ENCODE measurements at regions not wholly inside any gene's neighbourhood (a gene's known extent, or its start where the extent isn't known, plus 50 kb on each side); places are given as distances from the start of the nearest gene placed in this dataset.

DNA sequence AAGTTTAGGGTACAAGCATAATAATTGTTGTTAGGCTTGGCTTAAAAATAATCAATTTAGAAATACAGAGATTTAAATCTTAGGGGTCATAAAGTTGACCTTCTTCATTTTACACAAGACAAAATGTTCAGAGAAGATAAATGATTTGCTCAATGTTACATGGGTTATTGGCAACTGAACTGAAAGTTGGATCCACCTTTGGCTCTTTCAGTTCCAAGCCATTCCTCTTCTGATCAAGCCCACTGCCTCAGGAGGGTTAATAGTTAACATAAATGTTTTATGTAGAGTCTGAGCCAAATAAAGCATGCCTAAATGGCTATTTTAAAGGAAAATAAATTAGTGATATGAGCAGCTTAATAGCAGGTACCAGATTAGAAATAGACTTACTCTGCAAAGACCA lies 79.1 kb upstream of the RHOBTB1 start:
- TF ChIP-seq, protein P1, sequence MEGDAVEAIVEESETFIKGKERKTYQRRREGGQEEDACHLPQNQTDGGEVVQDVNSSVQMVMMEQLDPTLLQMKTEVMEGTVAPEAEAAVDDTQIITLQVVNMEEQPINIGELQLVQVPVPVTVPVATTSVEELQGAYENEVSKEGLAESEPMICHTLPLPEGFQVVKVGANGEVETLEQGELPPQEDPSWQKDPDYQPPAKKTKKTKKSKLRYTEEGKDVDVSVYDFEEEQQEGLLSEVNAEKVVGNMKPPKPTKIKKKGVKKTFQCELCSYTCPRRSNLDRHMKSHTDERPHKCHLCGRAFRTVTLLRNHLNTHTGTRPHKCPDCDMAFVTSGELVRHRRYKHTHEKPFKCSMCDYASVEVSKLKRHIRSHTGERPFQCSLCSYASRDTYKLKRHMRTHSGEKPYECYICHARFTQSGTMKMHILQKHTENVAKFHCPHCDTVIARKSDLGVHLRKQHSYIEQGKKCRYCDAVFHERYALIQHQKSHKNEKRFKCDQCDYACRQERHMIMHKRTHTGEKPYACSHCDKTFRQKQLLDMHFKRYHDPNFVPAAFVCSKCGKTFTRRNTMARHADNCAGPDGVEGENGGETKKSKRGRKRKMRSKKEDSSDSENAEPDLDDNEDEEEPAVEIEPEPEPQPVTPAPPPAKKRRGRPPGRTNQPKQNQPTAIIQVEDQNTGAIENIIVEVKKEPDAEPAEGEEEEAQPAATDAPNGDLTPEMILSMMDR (conservative IDR thresholded peaks at IDR 0.05) = no peak
- TF ChIP-seq ZFX (IDR thresholded peaks at IDR 0.05) = no peak
